ENCODE measurements at regions not wholly inside any gene's neighbourhood (a gene's known extent, or its start where the extent isn't known, plus 50 kb on each side); places are given as distances from the start of the nearest gene placed in this dataset.

- DNase-seq (ENCODE audit: low read depth): no peak
- no peak for TF ChIP-seq CTCF (IDR thresholded peaks at IDR 0.05; ENCODE audit: control insufficient read depth, insufficient read depth, low read depth, low read length, missing control alignments)
- no peak overlapping the region for H3K4me3 ChIP-seq (ENCODE audit: control insufficient read depth, low read depth, low read length)
These were observed 1367.0 kb downstream of the OTOL1 start for GRCh38 chr3:162863579-162863978.

- H3K4me3 ChIP-seq (ENCODE audit: control insufficient read depth, low read depth, low read length): no peak overlapping the region
- TF ChIP-seq CTCF (IDR thresholded peaks at IDR 0.05; ENCODE audit: control insufficient read depth, insufficient read depth, low read depth, low read length, missing control alignments): no peak
- no peak for DNase-seq (ENCODE audit: low read depth)
These were observed 1368.9 kb downstream of the OTOL1 start for GRCh38 chr3:162865466-162865865.

DNA sequence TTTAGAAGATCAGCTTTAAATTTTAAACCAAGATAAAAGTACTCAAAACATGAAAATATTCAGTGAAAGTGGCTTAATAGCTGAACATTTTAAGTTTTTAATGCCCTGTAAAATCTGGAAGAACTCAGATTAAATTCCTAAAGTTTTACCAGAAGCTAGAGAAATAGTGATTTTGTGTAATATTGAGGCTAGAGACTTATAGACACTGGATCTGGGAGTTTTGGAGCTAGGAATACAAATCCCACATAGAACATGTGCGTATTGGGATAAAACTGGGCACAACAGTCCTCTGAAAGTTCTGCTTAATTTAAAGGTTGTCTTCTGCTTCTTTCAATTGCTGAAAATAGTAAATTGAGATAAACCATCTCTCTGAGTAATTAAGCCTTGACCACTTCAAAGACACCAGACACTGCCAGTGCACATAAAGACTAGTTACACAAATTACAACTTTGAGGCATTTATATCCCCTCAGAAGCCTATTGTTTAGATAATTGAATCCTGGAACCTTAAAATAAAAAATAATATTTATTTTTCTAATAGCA lies 1382.5 kb downstream of the OTOL1 start:
- no peak overlapping the region for H3K4me3 ChIP-seq (ENCODE audit: control insufficient read depth, low read depth, low read length)
- no peak for TF ChIP-seq CTCF (IDR thresholded peaks at IDR 0.05; ENCODE audit: control insufficient read depth, insufficient read depth, low read depth, low read length, missing control alignments)
- no peak for DNase-seq (ENCODE audit: low read depth)

- H3K4me3 ChIP-seq (ENCODE audit: control insufficient read depth, low read depth, low read length): no peak overlapping the region
- DNase-seq (ENCODE audit: low read depth): no peak
- TF ChIP-seq CTCF (IDR thresholded peaks at IDR 0.05; ENCODE audit: control insufficient read depth, insufficient read depth, low read depth, low read length, missing control alignments): no peak
These were observed 1387.8 kb downstream of the OTOL1 start for GRCh38 chr3:162884373-162884772.

DNA sequence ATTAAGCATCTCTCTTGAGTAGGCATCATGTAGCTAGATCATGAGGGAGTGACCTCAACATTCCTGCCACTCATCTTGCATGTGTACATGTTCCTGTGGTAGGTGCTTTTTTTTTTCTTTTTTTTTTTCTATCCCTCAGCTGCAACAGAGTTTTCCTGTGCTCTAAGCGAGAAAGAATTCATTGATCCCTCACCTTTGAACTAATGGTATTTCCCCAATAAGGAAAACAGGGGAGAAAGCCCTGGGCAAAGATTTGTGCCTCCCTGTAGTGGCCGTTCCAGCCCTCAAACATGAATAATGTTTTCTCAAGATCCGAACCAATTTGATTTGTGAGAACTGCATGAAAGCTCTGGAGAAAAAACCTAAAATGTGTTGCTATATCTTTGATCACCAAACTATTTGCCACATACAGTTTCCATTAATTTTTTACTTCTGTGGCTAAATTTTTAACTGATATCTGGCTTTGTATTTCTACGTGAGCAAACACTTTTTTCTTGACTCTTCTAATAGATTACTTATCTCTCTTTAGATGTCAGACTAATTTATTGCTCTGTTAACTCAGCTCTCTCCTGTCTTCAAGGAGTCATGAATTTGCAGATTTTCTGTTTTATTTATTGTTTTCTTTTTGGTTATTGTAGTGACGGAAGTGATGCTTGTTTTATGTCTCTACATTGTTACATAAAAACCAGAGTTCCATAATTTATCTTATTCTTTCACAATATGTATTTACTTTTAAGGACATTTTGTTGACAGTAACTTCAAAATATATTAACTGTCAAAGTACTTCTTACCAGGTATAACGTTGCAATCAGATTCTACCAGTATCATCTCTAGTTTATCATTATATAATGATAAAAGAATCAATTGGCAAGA lies 1396.5 kb downstream of the OTOL1 start:
- DNase-seq (ENCODE audit: low read depth): no peak
- TF ChIP-seq CTCF (IDR thresholded peaks at IDR 0.05; ENCODE audit: control insufficient read depth, insufficient read depth, low read depth, low read length, missing control alignments): no peak
- H3K4me3 ChIP-seq (ENCODE audit: control insufficient read depth, low read depth, low read length): no peak overlapping the region

DNA sequence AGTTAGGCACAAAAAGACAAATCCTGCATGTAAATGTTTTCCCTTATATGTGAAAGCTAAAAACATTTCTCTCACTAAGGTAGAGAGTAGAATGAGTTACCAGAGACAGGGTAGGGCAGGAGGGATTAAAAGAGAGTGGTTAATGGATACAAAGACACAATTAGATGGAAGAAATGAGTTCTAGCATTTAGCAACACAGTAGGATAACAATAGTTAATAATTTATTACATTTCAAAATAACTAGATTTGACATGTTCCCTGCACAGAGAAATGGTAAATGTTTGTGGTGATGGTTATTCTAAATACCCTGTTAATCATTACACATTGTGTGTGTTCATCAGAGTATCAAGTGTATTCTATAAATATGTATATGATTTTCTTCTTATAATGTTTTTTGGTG lies 1400.7 kb downstream of the OTOL1 start:
- H3K4me3 ChIP-seq (ENCODE audit: control insufficient read depth, low read depth, low read length): no peak overlapping the region
- no peak for TF ChIP-seq CTCF (IDR thresholded peaks at IDR 0.05; ENCODE audit: control insufficient read depth, insufficient read depth, low read depth, low read length, missing control alignments)
- no peak for DNase-seq (ENCODE audit: low read depth)
